ENCODE measurements at regions not wholly inside any gene's neighbourhood (a gene's known extent, or its start where the extent isn't known, plus 50 kb on each side); places are given as distances from the start of the nearest gene placed in this dataset.

- Mint-ChIP-seq H3K27ac (no peak overlapping the region), H3K4me3 (ENCODE audit: low read depth) (no peak overlapping the region), H3K4me1 (ENCODE audit: low read depth) (peaks cover 9% of the 10 kb centered on the region), H3K27me3 (peaks cover 2% of the 10 kb centered on the region), H3K36me3 (ENCODE audit: insufficient read depth) (no peaks in the 10 kb centered on the region), H3K9me3 (ENCODE audit: low read depth) (peaks cover 2% of the 10 kb centered on the region)
- DNase-seq (ENCODE audit: low spot score, unreplicated experiment) = no peak
- TF ChIP-seq, protein P1, sequence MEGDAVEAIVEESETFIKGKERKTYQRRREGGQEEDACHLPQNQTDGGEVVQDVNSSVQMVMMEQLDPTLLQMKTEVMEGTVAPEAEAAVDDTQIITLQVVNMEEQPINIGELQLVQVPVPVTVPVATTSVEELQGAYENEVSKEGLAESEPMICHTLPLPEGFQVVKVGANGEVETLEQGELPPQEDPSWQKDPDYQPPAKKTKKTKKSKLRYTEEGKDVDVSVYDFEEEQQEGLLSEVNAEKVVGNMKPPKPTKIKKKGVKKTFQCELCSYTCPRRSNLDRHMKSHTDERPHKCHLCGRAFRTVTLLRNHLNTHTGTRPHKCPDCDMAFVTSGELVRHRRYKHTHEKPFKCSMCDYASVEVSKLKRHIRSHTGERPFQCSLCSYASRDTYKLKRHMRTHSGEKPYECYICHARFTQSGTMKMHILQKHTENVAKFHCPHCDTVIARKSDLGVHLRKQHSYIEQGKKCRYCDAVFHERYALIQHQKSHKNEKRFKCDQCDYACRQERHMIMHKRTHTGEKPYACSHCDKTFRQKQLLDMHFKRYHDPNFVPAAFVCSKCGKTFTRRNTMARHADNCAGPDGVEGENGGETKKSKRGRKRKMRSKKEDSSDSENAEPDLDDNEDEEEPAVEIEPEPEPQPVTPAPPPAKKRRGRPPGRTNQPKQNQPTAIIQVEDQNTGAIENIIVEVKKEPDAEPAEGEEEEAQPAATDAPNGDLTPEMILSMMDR (IDR thresholded peaks at IDR 0.05; ENCODE audit: unreplicated experiment) = no peak
These were observed 773.8 kb downstream of the MECOM start for GRCh38 chr3:168889666-168890065.

- H3K27me3 Mint-ChIP-seq = peaks cover 2% of the 10 kb centered on the region
- peaks cover under 1% of the 10 kb centered on the region for H3K9me3 Mint-ChIP-seq (ENCODE audit: low read depth)
- TF ChIP-seq, protein P1 (IDR thresholded peaks at IDR 0.05; ENCODE audit: unreplicated experiment) = no peak
- H3K4me1 Mint-ChIP-seq (ENCODE audit: low read depth) = peaks cover 9% of the 10 kb centered on the region
- H3K36me3 Mint-ChIP-seq (ENCODE audit: insufficient read depth) = no peaks in the 10 kb centered on the region
- no peak for DNase-seq (ENCODE audit: low spot score, unreplicated experiment)
- no peak overlapping the region for H3K4me3 Mint-ChIP-seq (ENCODE audit: low read depth)
- H3K27ac Mint-ChIP-seq = no peak overlapping the region
These were observed 774.7 kb downstream of the MECOM start for GRCh38 chr3:168888781-168889180.

- Mint-ChIP-seq H3K27ac (no peak overlapping the region), H3K4me3 (ENCODE audit: low read depth) (no peak overlapping the region), H3K36me3 (ENCODE audit: insufficient read depth) (no peaks in the 10 kb centered on the region), H3K4me1 (ENCODE audit: low read depth) (peaks cover 11% of the 10 kb centered on the region), H3K9me3 (ENCODE audit: low read depth) (no peaks in the 10 kb centered on the region), H3K27me3 (peaks cover 2% of the 10 kb centered on the region)
- TF ChIP-seq, protein P1 (IDR thresholded peaks at IDR 0.05; ENCODE audit: unreplicated experiment) = no peak
- no peak for DNase-seq (ENCODE audit: low spot score, unreplicated experiment)
These were observed 778.5 kb downstream of the MECOM start for GRCh38 chr3:168885028-168885427.

DNA sequence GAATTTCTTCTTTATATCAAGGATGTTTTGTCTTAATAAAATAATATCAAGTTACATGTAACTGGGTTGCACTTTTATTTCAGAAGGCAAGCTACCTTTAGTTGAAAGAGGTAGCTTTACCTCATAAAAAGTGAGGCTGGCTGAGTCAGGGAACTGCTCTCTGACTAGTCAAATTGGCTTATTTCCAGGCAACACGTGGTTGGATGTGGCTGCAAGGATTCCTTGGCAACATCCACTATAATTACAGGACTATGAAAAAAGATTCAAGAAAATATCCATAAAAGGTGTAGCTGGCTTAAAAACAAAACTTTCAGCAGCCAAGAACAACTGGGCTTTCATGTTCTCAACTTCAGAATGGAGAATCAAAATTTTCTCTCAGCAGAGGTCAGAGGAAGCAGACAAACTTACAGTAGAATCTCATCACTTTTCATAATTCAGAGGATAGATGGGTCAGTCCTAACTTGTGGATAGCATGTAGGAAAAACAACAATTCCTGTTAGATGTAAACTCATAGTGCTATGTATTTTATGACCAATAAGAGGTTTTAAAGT lies 779.1 kb downstream of the MECOM start:
- H3K4me3 Mint-ChIP-seq (ENCODE audit: low read depth) = no peak overlapping the region
- no peaks in the 10 kb centered on the region for H3K36me3 Mint-ChIP-seq (ENCODE audit: insufficient read depth)
- TF ChIP-seq, protein P1 (IDR thresholded peaks at IDR 0.05; ENCODE audit: unreplicated experiment) = no peak
- H3K9me3 Mint-ChIP-seq (ENCODE audit: low read depth) = no peaks in the 10 kb centered on the region
- H3K27ac Mint-ChIP-seq = no peak overlapping the region
- peaks cover 2% of the 10 kb centered on the region for H3K27me3 Mint-ChIP-seq
- DNase-seq (ENCODE audit: low spot score, unreplicated experiment) = no peak
- peaks cover 11% of the 10 kb centered on the region for H3K4me1 Mint-ChIP-seq (ENCODE audit: low read depth)

DNA sequence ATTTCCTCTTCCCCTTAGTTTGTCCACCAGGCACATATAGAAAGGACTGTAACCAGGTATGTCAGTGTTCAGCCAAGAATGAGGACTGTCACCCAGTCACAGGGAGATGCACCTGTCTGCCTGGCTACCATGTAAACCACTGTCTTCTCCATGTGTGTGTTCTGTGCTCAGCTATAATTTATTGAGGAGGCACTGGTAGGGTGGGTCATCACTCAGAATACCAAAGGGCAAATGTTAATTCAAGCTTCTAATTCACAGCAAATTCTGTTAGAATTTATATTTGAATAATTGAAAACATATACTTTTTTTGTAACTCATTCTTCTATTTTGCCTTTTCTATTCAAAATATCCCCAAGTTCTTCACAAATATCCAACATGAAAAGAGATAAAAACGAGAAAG lies 780.4 kb downstream of the MECOM start:
- DNase-seq (ENCODE audit: low spot score, unreplicated experiment) = no peak
- TF ChIP-seq, protein P1 (IDR thresholded peaks at IDR 0.05; ENCODE audit: unreplicated experiment) = no peak
- Mint-ChIP-seq H3K4me1 (ENCODE audit: low read depth) (peaks cover 8% of the 10 kb centered on the region), H3K36me3 (ENCODE audit: insufficient read depth) (no peaks in the 10 kb centered on the region), H3K27ac (no peak overlapping the region), H3K4me3 (ENCODE audit: low read depth) (no peak overlapping the region), H3K27me3 (peaks cover 2% of the 10 kb centered on the region), H3K9me3 (ENCODE audit: low read depth) (no peaks in the 10 kb centered on the region)

Measured in progenitor cell of endocrine pancreas (in vitro differentiated cells).